H1 (cell line): ENCODE measurements at regions not wholly inside any gene's neighbourhood (a gene's known extent, or its start where the extent isn't known, plus 50 kb on each side); places are given as distances from the start of the nearest gene placed in this dataset.

Experiments used
- CTCF ChIA-PET: fragments of 300-600 bp; sonication (Branson Sonifier 250); formaldehyde crosslinking; loops from one replicate; lab custom pipeline; 2021; ENCODE audit not compliant: partially characterized antibody; lab: Charles Lee
- POLR2A ChIA-PET: fragments of 300-600 bp; sonication (Branson Sonifier 250); formaldehyde crosslinking; loops from one replicate; lab custom pipeline; 2021; ENCODE audit warnings: inconsistent platforms; ENCODE audit not compliant: partially characterized antibody; lab: Charles Lee
- DNase-seq, 2 experiments: peaks; one replicate each; pipeline versions ENCODE4 v3.0.0 to v3.0.0-alpha.2; 2010 to 2022; ENCODE audit warnings: low spot score in 2 of 2, low read depth in 1 of 2, mixed read lengths in 1 of 2
- FAIRE-seq: peaks from 2 replicates; lab custom pipeline; 2011; peaks lifted over from hg19 to GRCh38; lab: Jason Lieb, UNC
- H2AFZ ChIP-seq: 2 replicates; pipeline ENCODE4 v1.8.1; 2012; ENCODE audit warnings: low read length, inconsistent platforms
- H2AK5ac ChIP-seq: 2 replicates; pipeline ENCODE4 v1.6.1; 2013; ENCODE audit warnings: low read depth, low read length
- H2BK120ac ChIP-seq: replicated peaks from 2 replicates; pipeline ENCODE3; 2013; ENCODE audit warnings: low read depth, low read length, inconsistent platforms
- H2BK12ac ChIP-seq: 2 replicates; pipeline ENCODE4 v1.6.1; 2013; ENCODE audit warnings: low read depth, low read length
- H2BK15ac ChIP-seq: 2 replicates; pipeline ENCODE4 v1.6.1; 2013; ENCODE audit warnings: low read length
- H2BK20ac ChIP-seq: 2 replicates; pipeline ENCODE4 v1.6.1; 2013; ENCODE audit warnings: low read length
- H2BK5ac ChIP-seq: 2 replicates; pipeline ENCODE4 v1.6.1; 2013; ENCODE audit warnings: low read depth, low read length
- H3K14ac ChIP-seq: 2 replicates; pipeline ENCODE4 v1.6.1; 2013; ENCODE audit warnings: inconsistent platforms; ENCODE audit not compliant: insufficient read length
- H3K18ac ChIP-seq: 2 replicates; pipeline ENCODE4 v1.6.1; 2013; ENCODE audit warnings: low read length; ENCODE audit errors: extremely low read depth
- H3K23ac ChIP-seq: 2 replicates; pipeline ENCODE4 v1.6.1; 2013; ENCODE audit warnings: inconsistent platforms; ENCODE audit not compliant: insufficient read length
- H3K23me2 ChIP-seq: 2 replicates; pipeline ENCODE4 v1.6.1; 2013; ENCODE audit warnings: low read depth, low read length
- H3K27ac ChIP-seq: 2 replicates; pipeline ENCODE4 v1.6.1; 2011; ENCODE audit warnings: low read depth, low read length, inconsistent platforms
- H3K27me3 ChIP-seq, 4 experiments: replicated peaks in 1 of 4; 1 replicate in 1 of 4; 2 replicates in 3 of 4; pipeline versions ENCODE4 v1.6.1 to v1.8.1; 2011 to 2013; ENCODE audit warnings: low read length in 3 of 4, mild to moderate bottlenecking in 3 of 4, inconsistent platforms in 2 of 4, mixed read lengths in 2 of 4, moderate library complexity in 1 of 4; ENCODE audit not compliant: control insufficient read depth in 3 of 4, insufficient read depth in 3 of 4; ENCODE audit errors: extremely low read depth in 1 of 4
- H3K36me3 ChIP-seq, 4 experiments: 2 replicates each; pipeline versions ENCODE4 v1.6.1 to v1.8.1; 2011 to 2013; ENCODE audit warnings: mild to moderate bottlenecking in 4 of 4, low read length in 3 of 4, moderate library complexity in 2 of 4, control low read depth in 1 of 4, inconsistent platforms in 1 of 4; ENCODE audit not compliant: insufficient read depth in 4 of 4, control insufficient read depth in 2 of 4
- H3K4ac ChIP-seq: replicated peaks from 2 replicates; pipeline ENCODE3; 2013; ENCODE audit warnings: low read length, low read depth, mixed read lengths, inconsistent platforms; ENCODE audit not compliant: insufficient read length
- H3K4me1 ChIP-seq, 4 experiments: replicated peaks in 1 of 4; 1 replicate in 1 of 4; 2 replicates in 3 of 4; pipeline versions ENCODE4 v1.6.1 to v1.8.1; 2011 to 2013; ENCODE audit warnings: low read length in 3 of 4, inconsistent platforms in 2 of 4, mixed read lengths in 1 of 4; ENCODE audit not compliant: insufficient read depth in 4 of 4, control insufficient read depth in 3 of 4
- H3K4me2 ChIP-seq, 2 experiments: 2 replicates each; pipeline versions ENCODE4 v1.6.1 to v1.8.1; 2011 to 2013; ENCODE audit warnings: low read depth in 2 of 2, low read length in 2 of 2, control low read depth in 1 of 2, inconsistent platforms in 1 of 2, mild to moderate bottlenecking in 1 of 2; ENCODE audit not compliant: insufficient read depth in 1 of 2
- H3K4me3 ChIP-seq, 4 experiments: fragments of 200-600, 300-600 bp in 1 of 4; sonication (generic), shearing (Covaris generic), sonication (Bioruptor Twin) in 1 of 4; 2 replicates each; pipeline versions ENCODE4 v1.5.1 to v1.8.1; 2011 to 2016; ENCODE audit warnings: low read length in 4 of 4, low read depth in 3 of 4, control low read depth in 2 of 4, inconsistent platforms in 2 of 4, mild to moderate bottlenecking in 2 of 4, mixed read lengths in 1 of 4, moderate library complexity in 1 of 4; ENCODE audit not compliant: insufficient read depth in 2 of 4; ENCODE audit errors: extremely low read depth in 1 of 4
- H3K56ac ChIP-seq: replicated peaks from 2 replicates; pipeline ENCODE3; 2013; ENCODE audit warnings: low read depth, mild to moderate bottlenecking, mixed read lengths, low read length, inconsistent platforms; ENCODE audit not compliant: insufficient read length
- H3K79me1 ChIP-seq: 2 replicates; pipeline ENCODE4 v1.6.1; 2013; ENCODE audit warnings: low read depth, low read length, control low read depth
- H3K79me2 ChIP-seq, 2 experiments: 2 replicates each; pipeline versions ENCODE4 v1.6.1 to v1.8.1; 2012 to 2013; ENCODE audit warnings: low read length in 2 of 2, mild to moderate bottlenecking in 2 of 2, inconsistent platforms in 1 of 2; ENCODE audit not compliant: insufficient read depth in 2 of 2, control insufficient read depth in 1 of 2
- H3K9ac ChIP-seq, 4 experiments: replicated peaks in 1 of 4; 1 replicate in 1 of 4; 2 replicates in 3 of 4; pipeline versions ENCODE4 v1.6.1 to v1.8.1; 2011 to 2013; ENCODE audit warnings: low read depth in 3 of 4, low read length in 3 of 4, control low read depth in 2 of 4, mild to moderate bottlenecking in 2 of 4, moderate library complexity in 2 of 4, inconsistent platforms in 1 of 4; ENCODE audit errors: extremely low read depth in 1 of 4
- H3K9me3 ChIP-seq, 2 experiments: 2 replicates each; pipeline versions ENCODE4 v1.6.1 to v1.8.1; 2012 to 2013; ENCODE audit warnings: mild to moderate bottlenecking in 2 of 2, moderate library complexity in 2 of 2, control low read depth in 1 of 2, inconsistent platforms in 1 of 2, low read depth in 1 of 2, low read length in 1 of 2, mixed read lengths in 1 of 2; ENCODE audit not compliant: insufficient read depth in 2 of 2
- H4K20me1 ChIP-seq, 2 experiments: replicated peaks in 1 of 2; 2 replicates each; pipeline versions ENCODE3 to v1.8.1; 2011 to 2013; ENCODE audit warnings: inconsistent platforms in 2 of 2, low read length in 2 of 2, mild to moderate bottlenecking in 1 of 2; ENCODE audit not compliant: insufficient read depth in 2 of 2, control insufficient read depth in 1 of 2
- H4K5ac ChIP-seq: 2 replicates; pipeline ENCODE4 v1.6.1; 2013; ENCODE audit warnings: low read length, low read depth, mixed read lengths, inconsistent platforms; ENCODE audit not compliant: insufficient read length
- H4K8ac ChIP-seq: 2 replicates; pipeline ENCODE4 v1.8.0; 2013; ENCODE audit warnings: mild to moderate bottlenecking, moderate library complexity, low read length, inconsistent platforms; ENCODE audit not compliant: insufficient read depth; ENCODE audit errors: extremely low read depth
- H4K91ac ChIP-seq: replicated peaks from 2 replicates; pipeline ENCODE3; 2013; ENCODE audit warnings: low read length, mixed read lengths, inconsistent platforms; ENCODE audit not compliant: insufficient read length
- ASH2L ChIP-seq: fragments of 200-600, 300-600 bp; sonication (generic); IDR thresholded peaks from one replicate; pipeline ENCODE4 v1.7.1; 2017; ENCODE audit warnings: low read length
- EZH2 ChIP-seq: fragments of 200-600 bp; sonication (generic); IDR thresholded peaks from 2 replicates; pipeline ENCODE4 v1.7.1; 2012; ENCODE audit warnings: low read depth, mild to moderate bottlenecking, moderate library complexity, low read length, inconsistent platforms; ENCODE audit not compliant: severe bottlenecking
- KDM1A ChIP-seq: fragments of 200-600, 300-600 bp; sonication (generic); IDR thresholded peaks from 2 replicates; pipeline ENCODE4 v1.7.1; 2016; ENCODE audit warnings: mild to moderate bottlenecking, low read length, borderline replicate concordance
- WGBS, 2 experiments: shearing (Covaris generic) in 1 of 2; methylation state at CpG; one replicate each; pipeline versions ENCODE4 v1.1.6 to v1.1.7; 2013 to 2015; ENCODE audit warnings: low lambda C conversion rate in 2 of 2, mixed read lengths in 2 of 2, inconsistent platforms in 1 of 2, low coverage in 1 of 2, missing lambda C conversion rate in 1 of 2; ENCODE audit not compliant: insufficient replicate concordance in 2 of 2, insufficient coverage in 1 of 2, insufficient read length in 1 of 2; ENCODE audit errors: extremely low coverage in 1 of 2, missing lambda C conversion rate in 1 of 2; 5-methylcytosine and 5-hydroxymethylcytosine counted together
- TF ChIP-seq, protein P1 (sequence below): IDR thresholded peaks from 2 replicates; pipeline ENCODE4 v1.6.1; 2011; ENCODE audit warnings: low read depth, mild to moderate bottlenecking, low read length; ENCODE audit not compliant: insufficient read depth

DNA sequence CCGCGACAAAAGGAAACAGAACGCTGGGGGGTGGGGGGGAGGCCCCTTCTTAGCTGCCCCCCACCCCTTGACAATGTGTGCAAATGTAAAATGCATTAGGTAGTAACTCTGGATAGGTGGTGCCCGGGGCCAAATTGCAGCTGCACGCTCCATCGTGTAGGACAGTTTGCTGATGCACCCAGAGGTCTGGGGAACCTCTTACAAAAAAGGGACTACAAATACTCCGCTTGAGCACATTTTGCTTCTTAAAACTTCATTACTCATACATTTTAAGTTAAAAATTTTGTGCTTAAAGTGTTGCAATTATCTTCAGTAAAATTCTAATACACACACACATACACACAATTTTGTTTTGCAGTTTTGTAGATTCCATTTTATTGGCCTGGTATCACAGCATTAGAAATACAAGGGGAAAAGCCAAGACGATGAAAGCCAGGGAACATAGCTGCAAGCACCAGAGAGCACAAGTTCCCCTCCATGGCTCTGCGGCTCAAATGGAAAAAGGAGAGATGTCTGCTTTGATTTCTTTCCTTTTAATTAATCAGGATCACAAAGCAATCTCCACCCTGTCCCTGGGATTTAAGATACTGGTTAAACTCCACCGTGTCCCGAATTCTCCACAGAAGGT lies 582.1 kb downstream of the ZEB2 start:
- Histone ChIP-seq H3K9me3 (no peaks in the 10 kb centered on the region), H4K91ac (no peak overlapping the region), H2BK12ac (no peak overlapping the region), H3K56ac (no peak overlapping the region), H2AFZ (peak overlapping the region; percentile 7; the same call in 1 of the 2 replicates), H3K79me1 (no peaks in the 10 kb centered on the region), H2BK15ac (no peak overlapping the region), H2BK120ac (no peak overlapping the region), H3K18ac (peak overlapping the region; percentile 32; the same call in 1 of the 2 replicates), H3K14ac (no peak overlapping the region), H3K4me1 (peaks cover 3 to 13% (median 8%) of the 10 kb centered on the region in 4 experiments; a peak in 6 of 7 replicates), H3K23ac (no peak overlapping the region), H3K4ac (no peak overlapping the region), H3K4me2 (peak overlapping the region; percentile 86 to 95), H2BK5ac (no peak overlapping the region), H3K9ac (no peak overlapping the region), H2AK5ac (no peak overlapping the region), H4K20me1 (no peaks in the 10 kb centered on the region), H3K27ac (no peak overlapping the region), H4K5ac (no peak overlapping the region), H4K8ac (no peak overlapping the region), H2BK20ac (no peak overlapping the region), H3K27me3 (peaks cover 6 to 26% (median 22%) of the 10 kb centered on the region in 4 experiments), H3K4me3 (peak overlapping the region; percentile 47 to 64 (median 56)), H3K36me3 (no peaks in the 10 kb centered on the region), H3K23me2 (peaks cover 13% of the 10 kb centered on the region), H3K79me2 (no peaks in the 10 kb centered on the region)
- DNase-seq (no peak), FAIRE-seq (peak; percentile 48)
- ChIA-PET CTCF (no interaction called here), POLR2A (no interaction called here)
- TF ChIP-seq EZH2 (peak; percentile 7), KDM1A (no peak), ASH2L (no peak)
- TF ChIP-seq, protein P1, sequence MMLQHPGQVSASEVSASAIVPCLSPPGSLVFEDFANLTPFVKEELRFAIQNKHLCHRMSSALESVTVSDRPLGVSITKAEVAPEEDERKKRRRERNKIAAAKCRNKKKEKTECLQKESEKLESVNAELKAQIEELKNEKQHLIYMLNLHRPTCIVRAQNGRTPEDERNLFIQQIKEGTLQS, result no peak
- WGBS, 2 experiments, result 20% methylated on average over 11 of the region's 11 CpGs; no CpG with 5 or more reads in 1 of the 2 experiments
